ENCODE measurements at regions not wholly inside any gene's neighbourhood (a gene's known extent, or its start where the extent isn't known, plus 50 kb on each side); places are given as distances from the start of the nearest gene placed in this dataset.

- no peaks in the 10 kb centered on the region for H3K27me3 ChIP-seq (replicated peaks; ENCODE audit: insufficient read depth, low read length)
- H3K36me3 ChIP-seq (replicated peaks; ENCODE audit: insufficient read depth, low read length) = no peaks in the 10 kb centered on the region
- H2AFZ ChIP-seq (ENCODE audit: low read length) = no peak overlapping the region
- H4K20me1 ChIP-seq (ENCODE audit: insufficient read depth, low read length) = no peaks in the 10 kb centered on the region
- no peaks in the 10 kb centered on the region for H3K9me2 ChIP-seq (replicated peaks; ENCODE audit: insufficient read depth, low read length)
- H3K4me1 ChIP-seq (ENCODE audit: low read length) = no peaks in the 10 kb centered on the region
- no peak overlapping the region for H3K4me3 ChIP-seq (ENCODE audit: low read length)
- no peak overlapping the region for H3K27ac ChIP-seq (ENCODE audit: low read length)
- H3K9me3 ChIP-seq (replicated peaks; ENCODE audit: insufficient read depth, low read length) = no peaks in the 10 kb centered on the region
- no peaks in the 10 kb centered on the region for H3F3A ChIP-seq (ENCODE audit: insufficient read depth, low read length)
- no peaks in the 10 kb centered on the region for H3K79me2 ChIP-seq (ENCODE audit: low read length)
- TF ChIP-seq CTCF (IDR thresholded peaks at IDR 0.05; ENCODE audit: low read length) (no peak), EZH2phosphoT487 (IDR thresholded peaks at IDR 0.05; ENCODE audit: low read length) (no peak), EZH2 (optimal IDR thresholded peaks at IDR 0.05; ENCODE audit: low read depth, low read length) (no peak)
- no peak overlapping the region for H3K4me2 ChIP-seq (ENCODE audit: low read depth, low read length)
- no peak overlapping the region for H3K9ac ChIP-seq (ENCODE audit: low read length)
- DNase-seq = no peak
These were observed 59.8 kb downstream of the MRPS30 start for GRCh38 chr5:44868541-44868940.

- no peaks in the 10 kb centered on the region for H3K79me2 ChIP-seq (ENCODE audit: low read length)
- no peak overlapping the region for H3K27ac ChIP-seq (ENCODE audit: low read length)
- DNase-seq = no peak
These were observed 61.2 kb downstream of the MRPS30 start for GRCh38 chr5:44869928-44870327.

GRCh38 chr5:44870430-44870829 lies 61.7 kb downstream of the MRPS30 start:
- Histone ChIP-seq H3K9me3 (replicated peaks; ENCODE audit: insufficient read depth, low read length) (no peaks in the 10 kb centered on the region), H3K4me2 (ENCODE audit: low read depth, low read length) (no peak overlapping the region), H3K79me2 (ENCODE audit: low read length) (no peaks in the 10 kb centered on the region), H3K27ac (ENCODE audit: low read length) (no peak overlapping the region), H3K36me3 (replicated peaks; ENCODE audit: insufficient read depth, low read length) (no peaks in the 10 kb centered on the region), H4K20me1 (ENCODE audit: insufficient read depth, low read length) (no peaks in the 10 kb centered on the region), H3K27me3 (replicated peaks; ENCODE audit: insufficient read depth, low read length) (no peaks in the 10 kb centered on the region), H2AFZ (ENCODE audit: low read length) (no peak overlapping the region), H3K4me3 (ENCODE audit: low read length) (no peak overlapping the region), H3F3A (ENCODE audit: insufficient read depth, low read length) (no peaks in the 10 kb centered on the region), H3K4me1 (ENCODE audit: low read length) (peaks cover 6% of the 10 kb centered on the region), H3K9me2 (replicated peaks; ENCODE audit: insufficient read depth, low read length) (no peaks in the 10 kb centered on the region), H3K9ac (ENCODE audit: low read length) (no peak overlapping the region)
- TF ChIP-seq EZH2 (optimal IDR thresholded peaks at IDR 0.05; ENCODE audit: low read depth, low read length) = no peak
- no peak for TF ChIP-seq CTCF (IDR thresholded peaks at IDR 0.05; ENCODE audit: low read length)
- TF ChIP-seq EZH2phosphoT487 (IDR thresholded peaks at IDR 0.05; ENCODE audit: low read length) = no peak
- no peak for DNase-seq

More at GRCh38 chr5:44869928-44870327, 61.2 kb downstream of the MRPS30 start:
- peaks cover 1% of the 10 kb centered on the region for H3K4me1 ChIP-seq (ENCODE audit: low read length)
- H3K36me3 ChIP-seq (replicated peaks; ENCODE audit: insufficient read depth, low read length) = no peaks in the 10 kb centered on the region
- no peaks in the 10 kb centered on the region for H3F3A ChIP-seq (ENCODE audit: insufficient read depth, low read length)
- H3K27me3 ChIP-seq (replicated peaks; ENCODE audit: insufficient read depth, low read length) = no peaks in the 10 kb centered on the region
- H3K4me3 ChIP-seq (ENCODE audit: low read length) = no peak overlapping the region
- H3K9ac ChIP-seq (ENCODE audit: low read length) = no peak overlapping the region
- no peak overlapping the region for H2AFZ ChIP-seq (ENCODE audit: low read length)
- H3K9me3 ChIP-seq (replicated peaks; ENCODE audit: insufficient read depth, low read length) = no peaks in the 10 kb centered on the region
- no peaks in the 10 kb centered on the region for H3K9me2 ChIP-seq (replicated peaks; ENCODE audit: insufficient read depth, low read length)
- TF ChIP-seq EZH2 (optimal IDR thresholded peaks at IDR 0.05; ENCODE audit: low read depth, low read length) = no peak
- TF ChIP-seq EZH2phosphoT487 (IDR thresholded peaks at IDR 0.05; ENCODE audit: low read length) = no peak
- no peak for TF ChIP-seq CTCF (IDR thresholded peaks at IDR 0.05; ENCODE audit: low read length)
- no peaks in the 10 kb centered on the region for H4K20me1 ChIP-seq (ENCODE audit: insufficient read depth, low read length)
- H3K4me2 ChIP-seq (ENCODE audit: low read depth, low read length) = no peak overlapping the region

Data from MM.1S (cell line).